Activated CD4-positive, alpha-beta memory T cell treated with anti-CD3 and anti-CD28 coated beads, Interleukin-2, amount 10 ng/mL, durations not matched to agents 7 days and 5 days (primary cell): ENCODE measurements at regions not wholly inside any gene's neighbourhood (a gene's known extent, or its start where the extent isn't known, plus 50 kb on each side); places are given as distances from the start of the nearest gene placed in this dataset.

Source experiments
- CTCF ChIA-PET: fragments of 350-600 bp; sonication (Branson Sonifier 250); formaldehyde crosslinking; loops from one replicate; lab custom pipeline; 2021; ENCODE audit warnings: antibody characterized with exemption, inconsistent platforms; lab: Charles Lee
- POLR2A ChIA-PET: fragments of 350-600 bp; sonication (Branson Sonifier 250); formaldehyde crosslinking; loops from one replicate; lab custom pipeline; 2021; ENCODE audit warnings: antibody characterized with exemption; lab: Charles Lee
- DNase-seq: peaks from one replicate; pipeline ENCODE4 v3.0.0-alpha.2; 2020
- H3K27ac Mint-ChIP-seq: one replicate; pipeline ENCODE4 v1.8.0; 2021; ENCODE audit warnings: mild to moderate bottlenecking, mixed read lengths
- H3K27me3 Mint-ChIP-seq: one replicate; pipeline ENCODE4 v1.8.0; 2021; ENCODE audit warnings: mixed read lengths
- H3K36me3 Mint-ChIP-seq: one replicate; pipeline ENCODE4 v1.8.0; 2021; ENCODE audit warnings: low read depth, mixed read lengths
- H3K4me1 Mint-ChIP-seq: one replicate; pipeline ENCODE4 v1.8.0; 2021; ENCODE audit warnings: mixed read lengths
- H3K4me3 Mint-ChIP-seq: one replicate; pipeline ENCODE4 v1.8.0; 2021; ENCODE audit warnings: mild to moderate bottlenecking, mixed read lengths
- H3K9me3 Mint-ChIP-seq: one replicate; pipeline ENCODE4 v1.8.0; 2021; ENCODE audit warnings: mixed read lengths

DNA sequence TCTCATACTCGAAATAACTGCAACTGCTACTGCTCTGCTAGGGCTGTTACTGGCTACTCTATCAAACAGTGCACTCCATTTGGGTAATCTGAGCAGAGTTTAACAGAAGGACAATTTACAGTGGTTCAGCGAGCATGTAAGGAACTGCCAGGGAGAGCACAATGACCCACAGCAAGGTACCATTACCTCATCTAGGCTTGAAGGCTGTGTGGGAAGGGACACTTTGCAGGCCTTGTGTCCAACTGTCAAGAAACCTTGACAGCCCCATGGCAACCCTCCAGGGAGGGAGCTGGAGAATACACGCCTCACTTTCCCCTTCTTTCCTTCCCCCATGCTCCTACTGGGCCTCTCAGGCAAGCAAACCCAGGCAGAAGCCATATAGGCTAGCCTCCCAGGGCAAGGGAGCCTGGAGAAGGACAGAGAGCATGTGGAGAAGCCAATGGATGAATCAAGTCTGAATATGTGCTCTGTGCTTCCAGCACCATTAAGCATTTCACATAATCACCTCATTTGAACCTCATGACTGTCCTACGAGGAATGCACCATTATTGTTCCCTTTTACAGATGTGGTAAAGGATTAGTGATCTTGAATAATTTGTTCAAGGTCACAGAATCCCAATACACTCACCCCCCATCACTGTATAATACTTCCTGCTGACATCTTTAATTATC is 49.9 kb upstream of the JAK2 start:
- Mint-ChIP-seq H3K36me3 (peaks cover 5% of the 10 kb centered on the region), H3K9me3 (no peaks in the 10 kb centered on the region), H3K4me3 (no peak overlapping the region), H3K27me3 (no peaks in the 10 kb centered on the region), H3K4me1 (peaks cover 45% of the 10 kb centered on the region), H3K27ac (no peak overlapping the region)
- ChIA-PET CTCF (interaction anchor here (1.8 kb wide), 1 partner anchor 50 kb away, joined by 4 read pairs; the partner anchor contains the start of gene JAK2), POLR2A (interaction anchor here (1.5 to 2.5 kb wide), 5 partner anchors 36 to 195 kb away, joined by 4 to 16 read pairs (median 6); partner anchors contain the start of genes AK3, JAK2 and RCL1)
- DNase-seq, result no peak
